ENCODE measurements at regions not wholly inside any gene's neighbourhood (a gene's known extent, or its start where the extent isn't known, plus 50 kb on each side); places are given as distances from the start of the nearest gene placed in this dataset.

- Mint-ChIP-seq H3K27me3 (peaks cover 39% of the 10 kb centered on the region), H3K36me3 (ENCODE audit: low read depth) (no peaks in the 10 kb centered on the region), H3K27ac (no peak overlapping the region), H3K9me3 (no peaks in the 10 kb centered on the region), H3K4me1 (ENCODE audit: low read depth) (no peaks in the 10 kb centered on the region), H3K4me3 (no peak overlapping the region)
These were observed 116.4 kb upstream of the SASH1 start for GRCh38 chr6:148226284-148226683.

- no peak overlapping the region for H3K4me3 Mint-ChIP-seq
- no peaks in the 10 kb centered on the region for H3K9me3 Mint-ChIP-seq
- H3K36me3 Mint-ChIP-seq (ENCODE audit: low read depth), result no peaks in the 10 kb centered on the region
- H3K27ac Mint-ChIP-seq, result no peak overlapping the region
- H3K4me1 Mint-ChIP-seq (ENCODE audit: low read depth), result no peaks in the 10 kb centered on the region
- H3K27me3 Mint-ChIP-seq, result peaks cover 39% of the 10 kb centered on the region
These were observed 111.1 kb upstream of the SASH1 start for GRCh38 chr6:148231572-148231971.

- no peaks in the 10 kb centered on the region for H3K9me3 Mint-ChIP-seq
- H3K27me3 Mint-ChIP-seq, result peaks cover 52% of the 10 kb centered on the region
- H3K27ac Mint-ChIP-seq, result no peak overlapping the region
- H3K4me3 Mint-ChIP-seq, result no peak overlapping the region
- H3K36me3 Mint-ChIP-seq (ENCODE audit: low read depth), result no peaks in the 10 kb centered on the region
- no peaks in the 10 kb centered on the region for H3K4me1 Mint-ChIP-seq (ENCODE audit: low read depth)
These were observed 107.2 kb upstream of the SASH1 start for GRCh38 chr6:148235446-148235845.

- Mint-ChIP-seq H3K4me3 (no peak overlapping the region), H3K9me3 (no peaks in the 10 kb centered on the region), H3K27me3 (peaks cover 43% of the 10 kb centered on the region), H3K4me1 (ENCODE audit: low read depth) (no peaks in the 10 kb centered on the region), H3K27ac (no peak overlapping the region), H3K36me3 (ENCODE audit: low read depth) (no peaks in the 10 kb centered on the region)
These were observed 103.9 kb upstream of the SASH1 start for GRCh38 chr6:148238713-148239112.

- Mint-ChIP-seq H3K9me3 (no peaks in the 10 kb centered on the region), H3K27me3 (peaks cover 43% of the 10 kb centered on the region), H3K4me3 (no peak overlapping the region), H3K36me3 (ENCODE audit: low read depth) (no peaks in the 10 kb centered on the region), H3K4me1 (ENCODE audit: low read depth) (no peaks in the 10 kb centered on the region), H3K27ac (no peak overlapping the region)
These were observed 103.4 kb upstream of the SASH1 start for GRCh38 chr6:148239215-148239614.

- Mint-ChIP-seq H3K4me3 (no peak overlapping the region), H3K27ac (no peak overlapping the region), H3K36me3 (ENCODE audit: low read depth) (no peaks in the 10 kb centered on the region), H3K27me3 (peaks cover 44% of the 10 kb centered on the region), H3K4me1 (ENCODE audit: low read depth) (no peaks in the 10 kb centered on the region), H3K9me3 (no peaks in the 10 kb centered on the region)
These were observed 102.7 kb upstream of the SASH1 start for GRCh38 chr6:148239801-148240460.

- Mint-ChIP-seq H3K27me3 (peaks cover 49% of the 10 kb centered on the region), H3K36me3 (ENCODE audit: low read depth) (no peaks in the 10 kb centered on the region), H3K9me3 (no peaks in the 10 kb centered on the region), H3K4me1 (ENCODE audit: low read depth) (no peaks in the 10 kb centered on the region), H3K4me3 (no peak overlapping the region), H3K27ac (no peak overlapping the region)
These were observed 102.2 kb upstream of the SASH1 start for GRCh38 chr6:148240461-148240840.

- H3K36me3 Mint-ChIP-seq (ENCODE audit: low read depth), result no peaks in the 10 kb centered on the region
- H3K27ac Mint-ChIP-seq, result no peak overlapping the region
- H3K4me1 Mint-ChIP-seq (ENCODE audit: low read depth), result no peaks in the 10 kb centered on the region
- no peaks in the 10 kb centered on the region for H3K9me3 Mint-ChIP-seq
- peaks cover 51% of the 10 kb centered on the region for H3K27me3 Mint-ChIP-seq
- H3K4me3 Mint-ChIP-seq, result no peak overlapping the region
These were observed 101.7 kb upstream of the SASH1 start for GRCh38 chr6:148240861-148241477.

- H3K9me3 Mint-ChIP-seq, result no peaks in the 10 kb centered on the region
- no peaks in the 10 kb centered on the region for H3K36me3 Mint-ChIP-seq (ENCODE audit: low read depth)
- no peak overlapping the region for H3K27ac Mint-ChIP-seq
- peaks cover 57% of the 10 kb centered on the region for H3K27me3 Mint-ChIP-seq
- H3K4me1 Mint-ChIP-seq (ENCODE audit: low read depth), result no peaks in the 10 kb centered on the region
- H3K4me3 Mint-ChIP-seq, result no peak overlapping the region
These were observed 100.5 kb upstream of the SASH1 start for GRCh38 chr6:148242180-148242579.

- H3K4me1 Mint-ChIP-seq (ENCODE audit: low read depth), result no peaks in the 10 kb centered on the region
- no peaks in the 10 kb centered on the region for H3K36me3 Mint-ChIP-seq (ENCODE audit: low read depth)
- peaks cover 52% of the 10 kb centered on the region for H3K27me3 Mint-ChIP-seq
- H3K9me3 Mint-ChIP-seq, result no peaks in the 10 kb centered on the region
- no peak overlapping the region for H3K27ac Mint-ChIP-seq
- H3K4me3 Mint-ChIP-seq, result no peak overlapping the region
These were observed 98.3 kb upstream of the SASH1 start for GRCh38 chr6:148244217-148244935.

- no peaks in the 10 kb centered on the region for H3K4me1 Mint-ChIP-seq (ENCODE audit: low read depth)
- H3K27me3 Mint-ChIP-seq, result peaks cover 34% of the 10 kb centered on the region
- no peak overlapping the region for H3K4me3 Mint-ChIP-seq
- H3K9me3 Mint-ChIP-seq, result no peaks in the 10 kb centered on the region
- no peaks in the 10 kb centered on the region for H3K36me3 Mint-ChIP-seq (ENCODE audit: low read depth)
- H3K27ac Mint-ChIP-seq, result no peak overlapping the region
These were observed 95.1 kb upstream of the SASH1 start for GRCh38 chr6:148247386-148248063.

- peaks cover 32% of the 10 kb centered on the region for H3K27me3 Mint-ChIP-seq
- H3K9me3 Mint-ChIP-seq, result no peaks in the 10 kb centered on the region
- H3K4me1 Mint-ChIP-seq (ENCODE audit: low read depth), result no peaks in the 10 kb centered on the region
- H3K36me3 Mint-ChIP-seq (ENCODE audit: low read depth), result no peaks in the 10 kb centered on the region
- H3K4me3 Mint-ChIP-seq, result no peak overlapping the region
- no peak overlapping the region for H3K27ac Mint-ChIP-seq
These were observed 93.5 kb upstream of the SASH1 start for GRCh38 chr6:148249160-148249559.

- Mint-ChIP-seq H3K4me1 (ENCODE audit: low read depth) (no peaks in the 10 kb centered on the region), H3K9me3 (no peaks in the 10 kb centered on the region), H3K27ac (no peak overlapping the region)
These were observed 92.8 kb upstream of the SASH1 start for GRCh38 chr6:148249679-148250375.

GRCh38 chr6:148250975-148251685 is 91.5 kb upstream of the SASH1 start:
- H3K9me3 Mint-ChIP-seq, result no peaks in the 10 kb centered on the region
- H3K4me3 Mint-ChIP-seq, result no peak overlapping the region
- peaks cover 22% of the 10 kb centered on the region for H3K27me3 Mint-ChIP-seq
- no peaks in the 10 kb centered on the region for H3K36me3 Mint-ChIP-seq (ENCODE audit: low read depth)
- no peaks in the 10 kb centered on the region for H3K4me1 Mint-ChIP-seq (ENCODE audit: low read depth)
- no peak overlapping the region for H3K27ac Mint-ChIP-seq

More at GRCh38 chr6:148249679-148250375, 92.8 kb upstream of the SASH1 start:
- Mint-ChIP-seq H3K27me3 (peaks cover 32% of the 10 kb centered on the region), H3K36me3 (ENCODE audit: low read depth) (no peaks in the 10 kb centered on the region), H3K4me3 (no peak overlapping the region)

Data from stimulated activated naive CD8-positive, alpha-beta T cell treated with anti-CD3 and anti-CD28 coated beads, Interleukin-15, Interleukin-2, amounts not matched to agents 100 ng/mL and 50 ng/mL, for 24 hours (primary cell).